WI38 (cell line): ENCODE measurements at regions not wholly inside any gene's neighbourhood (a gene's known extent, or its start where the extent isn't known, plus 50 kb on each side); places are given as distances from the start of the nearest gene placed in this dataset.
"Not testable (repeated sequence)": the region's sequence is repeated elsewhere in the genome, so short reads cannot be mapped to it uniquely, and the experiment has no call there.

Source experiments
- H3K4me3 ChIP-seq: 2 replicates; pipeline ENCODE4 v1.5.1; 2011; ENCODE audit warnings: low read depth, mild to moderate bottlenecking, control low read depth, low read length
- TF ChIP-seq, protein P1 (sequence below): IDR thresholded peaks from 2 replicates; pipeline ENCODE4 v1.5.1; 2012; ENCODE audit warnings: low read depth, mild to moderate bottlenecking, control low read depth, low read length

DNA sequence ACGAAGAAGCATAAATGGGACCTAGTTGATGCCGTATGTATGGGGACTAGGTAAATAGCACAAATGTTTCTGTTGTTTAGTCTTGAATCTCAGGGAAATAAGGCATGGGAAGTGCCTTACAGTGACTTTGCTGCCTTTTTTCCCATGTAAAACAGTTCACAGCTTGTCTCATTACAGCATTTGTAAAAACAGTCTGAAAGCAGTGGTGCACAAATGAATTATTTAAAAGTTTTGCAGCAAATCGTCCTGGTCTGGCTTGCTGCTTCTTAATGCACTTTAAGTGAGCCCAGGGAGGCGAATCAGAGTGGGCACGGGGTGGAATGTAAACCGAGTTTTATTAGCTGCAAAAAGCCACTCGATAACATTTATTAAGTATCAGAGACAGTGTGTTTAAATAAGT lies 302.0 kb upstream of the ETAA1 start:
- TF ChIP-seq, protein P1, sequence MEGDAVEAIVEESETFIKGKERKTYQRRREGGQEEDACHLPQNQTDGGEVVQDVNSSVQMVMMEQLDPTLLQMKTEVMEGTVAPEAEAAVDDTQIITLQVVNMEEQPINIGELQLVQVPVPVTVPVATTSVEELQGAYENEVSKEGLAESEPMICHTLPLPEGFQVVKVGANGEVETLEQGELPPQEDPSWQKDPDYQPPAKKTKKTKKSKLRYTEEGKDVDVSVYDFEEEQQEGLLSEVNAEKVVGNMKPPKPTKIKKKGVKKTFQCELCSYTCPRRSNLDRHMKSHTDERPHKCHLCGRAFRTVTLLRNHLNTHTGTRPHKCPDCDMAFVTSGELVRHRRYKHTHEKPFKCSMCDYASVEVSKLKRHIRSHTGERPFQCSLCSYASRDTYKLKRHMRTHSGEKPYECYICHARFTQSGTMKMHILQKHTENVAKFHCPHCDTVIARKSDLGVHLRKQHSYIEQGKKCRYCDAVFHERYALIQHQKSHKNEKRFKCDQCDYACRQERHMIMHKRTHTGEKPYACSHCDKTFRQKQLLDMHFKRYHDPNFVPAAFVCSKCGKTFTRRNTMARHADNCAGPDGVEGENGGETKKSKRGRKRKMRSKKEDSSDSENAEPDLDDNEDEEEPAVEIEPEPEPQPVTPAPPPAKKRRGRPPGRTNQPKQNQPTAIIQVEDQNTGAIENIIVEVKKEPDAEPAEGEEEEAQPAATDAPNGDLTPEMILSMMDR: no peak
- no peak overlapping the region for H3K4me3 ChIP-seq

DNA sequence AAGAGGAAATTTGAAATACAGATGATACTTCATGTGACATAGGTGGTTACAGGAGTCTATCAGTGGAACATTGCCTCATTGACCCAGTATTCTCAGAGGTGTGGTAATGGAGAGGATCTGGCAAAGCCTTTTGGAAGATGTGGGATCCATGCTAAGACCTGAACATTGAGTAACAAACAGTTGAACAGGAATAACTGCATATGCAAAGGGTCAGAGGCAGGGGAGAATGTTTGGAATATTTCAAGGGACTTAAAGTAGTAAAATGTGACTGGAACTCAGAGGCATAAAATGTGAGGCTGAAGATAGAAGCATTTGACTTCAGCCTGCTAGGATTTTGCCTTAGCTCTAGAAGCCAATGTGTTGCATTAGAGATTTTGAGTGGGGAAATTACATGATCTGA lies 300.2 kb upstream of the ETAA1 start:
- H3K4me3 ChIP-seq: no peak overlapping the region
- TF ChIP-seq, protein P1: no peak

DNA sequence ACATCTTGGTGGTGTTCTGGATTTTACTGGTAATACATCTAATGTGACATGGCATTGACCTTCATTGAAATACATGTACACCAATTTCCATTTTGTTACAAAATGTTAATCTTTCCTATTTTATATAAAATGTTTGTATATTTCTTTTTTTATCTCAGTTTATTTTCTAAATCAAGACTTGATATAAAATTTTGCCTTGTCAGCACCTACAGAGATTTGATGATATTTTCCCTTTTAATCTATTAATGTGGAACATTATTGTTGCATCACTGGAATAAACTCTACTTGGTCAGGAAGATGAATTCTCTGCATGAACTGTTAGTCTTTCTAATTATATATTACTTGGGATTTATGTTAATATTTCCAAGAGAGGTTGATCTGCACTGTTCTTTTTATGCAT lies 294.0 kb upstream of the ETAA1 start:
- TF ChIP-seq, protein P1: no peak
- no peak overlapping the region for H3K4me3 ChIP-seq

DNA sequence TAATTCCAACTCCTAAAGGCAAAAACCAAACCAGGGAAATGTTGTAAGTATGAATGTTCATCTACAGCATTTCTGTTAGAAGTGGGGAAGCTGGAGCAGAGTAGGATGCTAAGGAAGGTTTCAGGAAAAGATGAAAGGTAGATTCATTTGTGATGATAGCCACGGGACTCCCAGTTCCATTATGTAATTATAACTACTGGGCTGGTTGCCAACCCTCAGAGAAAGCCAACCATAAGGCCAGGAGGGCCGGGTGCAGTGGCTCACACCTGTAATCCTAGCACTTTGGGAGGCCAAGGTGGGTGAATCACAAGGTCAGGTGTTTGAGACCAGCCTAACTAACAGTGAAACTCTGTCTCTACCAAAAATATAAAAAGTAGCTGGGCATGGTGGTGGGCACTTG lies 288.9 kb upstream of the ETAA1 start:
- no peak overlapping the region for H3K4me3 ChIP-seq
- TF ChIP-seq, protein P1: no peak

DNA sequence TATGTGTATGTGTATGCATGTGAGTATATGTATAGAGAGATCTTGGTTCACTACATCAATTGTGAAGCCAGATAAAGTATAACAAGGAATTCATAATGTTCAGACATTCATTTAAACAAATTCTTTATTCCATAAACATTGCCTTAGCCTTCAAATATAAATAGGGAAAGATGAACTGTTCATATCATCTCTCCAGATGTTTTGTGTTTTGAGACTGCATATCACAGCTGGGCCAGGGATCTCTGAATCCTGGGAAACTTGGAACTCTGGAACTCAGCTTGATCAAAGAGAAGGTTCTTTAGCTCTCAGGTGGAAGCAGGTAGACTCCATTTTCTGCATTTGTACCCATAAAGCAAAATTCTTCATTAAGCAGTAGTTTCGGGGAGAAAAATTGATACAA lies 272.6 kb upstream of the ETAA1 start:
- TF ChIP-seq, protein P1: no peak
- H3K4me3 ChIP-seq: no peak overlapping the region

DNA sequence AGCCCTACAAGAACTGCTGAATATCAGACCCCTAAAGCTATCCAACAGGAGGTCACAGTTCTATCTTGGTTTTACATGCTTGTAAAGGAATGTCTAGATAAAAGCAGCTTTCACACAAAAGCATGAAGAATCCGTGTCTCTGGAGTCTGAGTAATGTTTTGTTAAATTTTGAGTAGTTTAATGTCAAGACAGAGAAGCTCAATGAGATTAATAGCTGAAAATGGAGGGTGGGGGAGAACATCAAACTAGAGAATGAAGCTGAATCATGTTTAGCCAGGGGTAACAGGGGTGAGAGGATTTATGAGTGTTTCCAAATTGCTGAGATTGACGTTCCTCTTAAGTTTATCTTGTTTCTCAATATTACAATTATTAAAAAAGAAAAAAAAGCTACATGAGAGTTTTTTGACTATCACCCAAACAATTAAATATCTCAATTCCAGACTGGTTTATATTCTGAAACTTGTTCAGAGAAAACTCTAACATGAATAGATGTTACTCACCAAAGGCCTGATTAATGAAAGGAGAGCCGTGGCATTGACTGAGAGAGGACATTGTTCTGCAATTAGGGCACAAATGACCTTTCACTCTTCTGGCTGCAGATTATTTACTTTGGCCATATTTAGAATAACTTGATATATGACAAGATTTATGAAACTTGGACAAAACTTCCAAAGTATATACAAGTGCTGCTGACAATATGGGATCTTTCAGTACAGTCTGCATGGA lies 266.4 kb upstream of the ETAA1 start:
- no peak overlapping the region for H3K4me3 ChIP-seq
- TF ChIP-seq, protein P1: no peak

DNA sequence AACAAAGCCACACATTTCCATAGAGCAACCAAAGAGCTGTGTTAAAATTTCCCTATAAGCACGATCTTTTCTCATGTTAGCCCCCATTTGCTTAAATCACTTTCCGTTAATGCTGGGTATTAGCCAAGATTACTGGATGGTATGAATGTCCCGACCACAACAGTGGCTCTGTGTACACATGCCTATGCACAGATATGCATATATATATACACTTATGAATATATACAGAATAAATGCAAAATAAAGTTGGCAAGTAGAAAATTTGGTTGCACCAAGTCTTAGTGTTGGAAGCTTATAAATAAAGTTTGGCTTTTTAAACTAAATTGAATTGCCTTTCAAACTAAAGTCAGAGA lies 265.9 kb upstream of the ETAA1 start:
- TF ChIP-seq, protein P1: no peak

DNA sequence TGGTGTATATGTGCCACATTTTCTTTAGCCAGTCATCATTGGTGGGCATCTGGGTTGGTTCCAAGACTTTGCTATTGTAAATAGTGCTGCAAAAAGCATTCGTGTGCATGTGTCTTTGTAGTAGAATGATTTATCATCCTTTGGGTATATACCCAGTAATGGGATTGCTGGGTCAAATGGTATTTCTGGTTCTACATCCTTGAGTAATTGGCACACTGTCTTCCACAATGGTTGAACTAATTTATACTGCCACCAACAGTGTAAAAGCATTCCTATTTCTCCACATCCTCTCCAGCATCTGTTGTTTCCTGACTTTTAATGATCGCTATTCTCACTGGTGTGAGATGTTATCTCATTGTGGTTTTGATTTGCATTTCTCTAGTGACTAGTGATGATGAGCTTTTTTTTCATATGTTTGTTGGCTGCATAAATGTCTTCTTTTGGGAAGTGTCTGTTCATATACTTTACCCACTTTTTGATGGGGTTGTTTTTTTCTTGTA lies 264.6 kb upstream of the ETAA1 start:
- not testable (repeated sequence) for H3K4me3 ChIP-seq

More for the DNA sequence above, 265.9 kb upstream of the ETAA1 start:
- H3K4me3 ChIP-seq: no peak overlapping the region
